ENCODE measurements at regions not wholly inside any gene's neighbourhood (a gene's known extent, or its start where the extent isn't known, plus 50 kb on each side); places are given as distances from the start of the nearest gene placed in this dataset.

- Histone ChIP-seq H3K27ac (ENCODE audit: low read depth in 1 of 2, low read length in 1 of 2) (no peak overlapping the region), H3K4me1 (ENCODE audit: control insufficient read depth in 2 of 2, insufficient read depth in 2 of 2, low read length in 2 of 2) (no peaks in the 10 kb centered on the region), H3K36me3 (ENCODE audit: control insufficient read depth in 2 of 2, insufficient read depth in 2 of 2, low read length in 1 of 2) (no peaks in the 10 kb centered on the region), H3K4me3 (ENCODE audit: low read length in 2 of 2) (no peak overlapping the region), H3K27me3 (ENCODE audit: control insufficient read depth in 2 of 2, insufficient read depth in 1 of 2, low read length in 1 of 2) (no peaks in the 10 kb centered on the region), H3K9me3 (ENCODE audit: control insufficient read depth in 2 of 2, insufficient read depth in 1 of 2, low read length in 1 of 2) (no peaks in the 10 kb centered on the region)
- DNase-seq (ENCODE audit: low read depth in 6 of 9, low spot score in 9 of 9): no peak
- 87% methylated on average over 3 of the region's 3 CpGs for WGBS
Measured at GRCh38 chr2:103982691-103983090, 871.2 kb upstream of the POU3F3 start.

DNA sequence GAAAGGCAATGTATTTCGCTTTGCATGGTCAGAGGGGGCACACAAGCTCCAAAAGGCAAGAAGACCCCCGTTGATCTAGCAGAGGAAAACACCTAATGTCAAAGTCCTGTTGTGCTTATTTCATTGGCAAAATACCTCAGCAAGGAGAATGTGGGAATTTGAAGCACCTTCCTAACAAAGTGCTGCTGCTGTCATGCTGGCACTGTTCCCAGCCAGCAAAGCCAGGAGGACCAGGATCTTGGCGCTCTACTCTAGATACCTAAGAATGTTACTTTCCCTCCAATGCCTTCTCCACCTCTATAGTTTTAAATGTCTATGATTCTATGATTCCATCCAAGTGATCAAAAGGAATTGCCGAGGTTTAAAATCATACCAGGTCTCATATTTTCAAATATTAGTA is 867.9 kb upstream of the POU3F3 start:
- H3K27me3 ChIP-seq (ENCODE audit: control insufficient read depth in 2 of 2, insufficient read depth in 1 of 2, low read length in 1 of 2): no peaks in the 10 kb centered on the region
- no peaks in the 10 kb centered on the region for H3K36me3 ChIP-seq (ENCODE audit: control insufficient read depth in 2 of 2, insufficient read depth in 2 of 2, low read length in 1 of 2)
- H3K27ac ChIP-seq (ENCODE audit: low read depth in 1 of 2, low read length in 1 of 2): no peak overlapping the region
- WGBS: 90% methylated on average over 4 of the region's 4 CpGs
- no peaks in the 10 kb centered on the region for H3K4me1 ChIP-seq (ENCODE audit: control insufficient read depth in 2 of 2, insufficient read depth in 2 of 2, low read length in 2 of 2)
- no peaks in the 10 kb centered on the region for H3K9me3 ChIP-seq (ENCODE audit: control insufficient read depth in 2 of 2, insufficient read depth in 1 of 2, low read length in 1 of 2)
- H3K4me3 ChIP-seq (ENCODE audit: low read length in 2 of 2): no peak overlapping the region
- no peak for DNase-seq (ENCODE audit: low read depth in 6 of 9, low spot score in 9 of 9)

DNA sequence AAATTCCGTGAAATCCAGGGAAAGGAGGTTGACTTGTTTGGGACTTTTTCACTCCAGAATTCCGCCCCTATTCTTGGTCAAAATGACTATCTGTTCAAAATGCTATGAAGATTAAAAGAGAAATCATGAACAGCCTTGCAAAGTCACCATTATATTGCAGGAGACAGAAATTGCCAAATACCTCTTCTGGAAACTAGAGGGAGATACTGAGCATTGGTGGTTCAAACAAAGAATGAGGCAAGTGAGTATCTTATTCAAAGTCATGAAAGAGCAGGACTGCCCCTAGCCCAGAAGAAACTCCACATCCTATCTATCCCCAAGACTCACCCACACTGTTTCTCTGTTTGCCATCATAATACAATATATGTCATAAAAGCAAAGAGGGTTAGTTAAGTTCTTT is 862.3 kb upstream of the POU3F3 start:
- 89% methylated on average over 2 of the region's 2 CpGs for WGBS
- Histone ChIP-seq H3K4me3 (ENCODE audit: low read length in 2 of 2) (no peak overlapping the region), H3K4me1 (ENCODE audit: control insufficient read depth in 2 of 2, insufficient read depth in 2 of 2, low read length in 2 of 2) (no peaks in the 10 kb centered on the region), H3K36me3 (ENCODE audit: control insufficient read depth in 2 of 2, insufficient read depth in 2 of 2, low read length in 1 of 2) (no peaks in the 10 kb centered on the region), H3K9me3 (ENCODE audit: control insufficient read depth in 2 of 2, insufficient read depth in 1 of 2, low read length in 1 of 2) (no peaks in the 10 kb centered on the region), H3K27ac (ENCODE audit: low read depth in 1 of 2, low read length in 1 of 2) (no peak overlapping the region), H3K27me3 (ENCODE audit: control insufficient read depth in 2 of 2, insufficient read depth in 1 of 2, low read length in 1 of 2) (no peaks in the 10 kb centered on the region)
- no peak for DNase-seq (ENCODE audit: low read depth in 6 of 9, low spot score in 9 of 9)

GRCh38 chr2:104004821-104005220 is 849.1 kb upstream of the POU3F3 start:
- no peak for DNase-seq (ENCODE audit: low read depth in 6 of 9, low spot score in 9 of 9)
- H3K27ac ChIP-seq (ENCODE audit: low read depth in 1 of 2, low read length in 1 of 2): no peak overlapping the region
- H3K36me3 ChIP-seq (ENCODE audit: control insufficient read depth in 2 of 2, insufficient read depth in 2 of 2, low read length in 1 of 2): no peaks in the 10 kb centered on the region
- no peak overlapping the region for H3K4me3 ChIP-seq (ENCODE audit: low read length in 2 of 2)
- no peaks in the 10 kb centered on the region for H3K9me3 ChIP-seq (ENCODE audit: control insufficient read depth in 2 of 2, insufficient read depth in 1 of 2, low read length in 1 of 2)
- WGBS: 96% methylated on average over 3 of the region's 3 CpGs
- no peaks in the 10 kb centered on the region for H3K4me1 ChIP-seq (ENCODE audit: control insufficient read depth in 2 of 2, insufficient read depth in 2 of 2, low read length in 2 of 2)
- no peaks in the 10 kb centered on the region for H3K27me3 ChIP-seq (ENCODE audit: control insufficient read depth in 2 of 2, insufficient read depth in 1 of 2, low read length in 1 of 2)

- no peaks in the 10 kb centered on the region for H3K9me3 ChIP-seq (ENCODE audit: control insufficient read depth in 2 of 2, insufficient read depth in 1 of 2, low read length in 1 of 2)
- H3K36me3 ChIP-seq (ENCODE audit: control insufficient read depth in 2 of 2, insufficient read depth in 2 of 2, low read length in 1 of 2): no peaks in the 10 kb centered on the region
- H3K4me1 ChIP-seq (ENCODE audit: control insufficient read depth in 2 of 2, insufficient read depth in 2 of 2, low read length in 2 of 2): no peaks in the 10 kb centered on the region
- whole genome bisulfite sequencing: 95% methylated on average over 3 of the region's 3 CpGs
- no peak for DNase-seq (ENCODE audit: low read depth in 6 of 9, low spot score in 9 of 9)
- H3K27ac ChIP-seq (ENCODE audit: low read depth in 1 of 2, low read length in 1 of 2): no peak overlapping the region
- H3K4me3 ChIP-seq (ENCODE audit: low read length in 2 of 2): no peak overlapping the region
- H3K27me3 ChIP-seq (ENCODE audit: control insufficient read depth in 2 of 2, insufficient read depth in 1 of 2, low read length in 1 of 2): no peaks in the 10 kb centered on the region
Measured at GRCh38 chr2:104016801-104017200, 837.1 kb upstream of the POU3F3 start.

- no peaks in the 10 kb centered on the region for H3K27me3 ChIP-seq (ENCODE audit: control insufficient read depth in 2 of 2, insufficient read depth in 1 of 2, low read length in 1 of 2)
- 92% methylated on average over 2 of the region's 2 CpGs for WGBS
- no peak overlapping the region for H3K27ac ChIP-seq (ENCODE audit: low read depth in 1 of 2, low read length in 1 of 2)
- H3K36me3 ChIP-seq (ENCODE audit: control insufficient read depth in 2 of 2, insufficient read depth in 2 of 2, low read length in 1 of 2): no peaks in the 10 kb centered on the region
- H3K4me1 ChIP-seq (ENCODE audit: control insufficient read depth in 2 of 2, insufficient read depth in 2 of 2, low read length in 2 of 2): no peaks in the 10 kb centered on the region
- H3K9me3 ChIP-seq (ENCODE audit: control insufficient read depth in 2 of 2, insufficient read depth in 1 of 2, low read length in 1 of 2): no peaks in the 10 kb centered on the region
- DNase-seq (ENCODE audit: low read depth in 6 of 9, low spot score in 9 of 9): no peak
- H3K4me3 ChIP-seq (ENCODE audit: low read length in 2 of 2): no peak overlapping the region
Measured at GRCh38 chr2:104023306-104023705, 830.6 kb upstream of the POU3F3 start.

DNA sequence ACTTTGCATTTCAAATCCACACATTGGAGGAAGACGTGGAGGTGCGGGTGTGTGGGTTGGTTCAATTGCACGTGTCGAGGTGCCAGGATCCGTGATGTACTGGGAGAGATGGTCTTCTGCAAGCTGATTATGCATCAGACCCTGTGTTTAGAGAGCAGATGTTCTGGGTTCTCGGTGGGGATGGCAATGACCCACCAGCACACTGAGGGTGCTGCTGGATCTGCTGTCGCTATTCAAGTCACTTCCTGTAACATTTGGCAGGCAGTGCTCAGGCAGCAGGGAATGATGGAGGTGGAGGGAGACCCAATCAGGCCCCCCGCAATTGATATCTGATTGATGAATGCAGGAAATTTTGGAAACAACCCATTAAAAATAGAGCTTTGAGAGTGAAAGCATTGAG is 830.1 kb upstream of the POU3F3 start:
- Histone ChIP-seq H3K4me3 (ENCODE audit: low read length in 2 of 2) (no peak overlapping the region), H3K4me1 (ENCODE audit: control insufficient read depth in 2 of 2, insufficient read depth in 2 of 2, low read length in 2 of 2) (no peaks in the 10 kb centered on the region), H3K27me3 (ENCODE audit: control insufficient read depth in 2 of 2, insufficient read depth in 1 of 2, low read length in 1 of 2) (no peaks in the 10 kb centered on the region), H3K9me3 (ENCODE audit: control insufficient read depth in 2 of 2, insufficient read depth in 1 of 2, low read length in 1 of 2) (no peaks in the 10 kb centered on the region), H3K36me3 (ENCODE audit: control insufficient read depth in 2 of 2, insufficient read depth in 2 of 2, low read length in 1 of 2) (no peaks in the 10 kb centered on the region), H3K27ac (ENCODE audit: low read depth in 1 of 2, low read length in 1 of 2) (no peak overlapping the region)
- WGBS: 50% methylated on average over 8 of the region's 8 CpGs
- DNase-seq (ENCODE audit: low read depth in 6 of 9, low spot score in 9 of 9): no peak

DNA sequence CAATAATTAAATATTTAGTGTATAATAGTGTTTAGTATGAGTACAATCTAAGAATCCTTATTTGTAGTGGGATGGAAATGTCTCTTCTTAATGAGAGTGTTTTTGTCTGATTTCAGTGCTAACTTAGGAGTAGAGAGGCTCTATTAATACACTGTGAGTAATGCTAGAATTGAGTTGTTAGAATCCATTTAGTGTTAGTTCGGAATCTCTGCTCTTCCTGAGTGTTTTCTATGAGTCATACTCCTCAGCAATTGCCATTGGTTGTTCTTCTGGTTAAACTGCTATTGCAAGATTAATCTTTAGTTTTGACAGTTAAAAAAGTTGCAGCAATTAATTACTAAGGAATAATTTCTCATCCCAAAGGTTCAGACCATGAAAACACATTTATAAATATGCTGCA is 828.6 kb upstream of the POU3F3 start:
- H3K9me3 ChIP-seq (ENCODE audit: control insufficient read depth in 2 of 2, insufficient read depth in 1 of 2, low read length in 1 of 2): no peaks in the 10 kb centered on the region
- H3K4me3 ChIP-seq (ENCODE audit: low read length in 2 of 2): no peak overlapping the region
- no peaks in the 10 kb centered on the region for H3K4me1 ChIP-seq (ENCODE audit: control insufficient read depth in 2 of 2, insufficient read depth in 2 of 2, low read length in 2 of 2)
- no peak overlapping the region for H3K27ac ChIP-seq (ENCODE audit: low read depth in 1 of 2, low read length in 1 of 2)
- no peaks in the 10 kb centered on the region for H3K27me3 ChIP-seq (ENCODE audit: control insufficient read depth in 2 of 2, insufficient read depth in 1 of 2, low read length in 1 of 2)
- H3K36me3 ChIP-seq (ENCODE audit: control insufficient read depth in 2 of 2, insufficient read depth in 2 of 2, low read length in 1 of 2): no peaks in the 10 kb centered on the region
- DNase-seq (ENCODE audit: low read depth in 6 of 9, low spot score in 9 of 9): no peak
- WGBS: 82% methylated on average over 1 of the region's 1 CpG

- Histone ChIP-seq H3K9me3 (ENCODE audit: control insufficient read depth in 2 of 2, insufficient read depth in 1 of 2, low read length in 1 of 2) (no peaks in the 10 kb centered on the region), H3K36me3 (ENCODE audit: control insufficient read depth in 2 of 2, insufficient read depth in 2 of 2, low read length in 1 of 2) (no peaks in the 10 kb centered on the region), H3K4me3 (ENCODE audit: low read length in 2 of 2) (no peak overlapping the region), H3K27me3 (ENCODE audit: control insufficient read depth in 2 of 2, insufficient read depth in 1 of 2, low read length in 1 of 2) (no peaks in the 10 kb centered on the region), H3K4me1 (ENCODE audit: control insufficient read depth in 2 of 2, insufficient read depth in 2 of 2, low read length in 2 of 2) (no peaks in the 10 kb centered on the region), H3K27ac (ENCODE audit: low read depth in 1 of 2, low read length in 1 of 2) (no peak overlapping the region)
- WGBS: 84% methylated on average over 13 of the region's 13 CpGs
- no peak for DNase-seq (ENCODE audit: low read depth in 6 of 9, low spot score in 9 of 9)
Measured at GRCh38 chr2:104026725-104027124, 827.2 kb upstream of the POU3F3 start.

DNA sequence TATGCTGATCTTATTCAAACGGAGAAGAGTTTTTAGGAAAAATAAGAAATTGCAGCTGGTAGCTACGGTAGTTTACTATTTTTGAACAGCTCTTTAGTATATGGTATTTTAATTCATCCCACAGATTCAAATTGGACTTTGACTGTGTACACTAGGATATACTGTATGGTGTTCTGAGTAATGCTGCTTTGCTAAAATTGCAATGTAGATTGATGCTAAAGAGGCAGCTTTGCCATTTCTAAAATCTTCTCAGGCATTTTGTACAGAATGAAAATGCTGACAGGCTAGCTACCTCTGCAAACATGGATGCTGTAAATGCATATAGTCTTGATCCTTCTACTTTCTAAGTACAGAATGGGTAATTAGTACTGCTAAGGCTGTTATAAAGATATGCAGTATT is 826.6 kb upstream of the POU3F3 start:
- no peak overlapping the region for H3K27ac ChIP-seq (ENCODE audit: low read depth in 1 of 2, low read length in 1 of 2)

More for the DNA sequence above, 826.6 kb upstream of the POU3F3 start:
- DNase-seq (ENCODE audit: low read depth in 6 of 9, low spot score in 9 of 9): no peak
- WGBS: 97% methylated on average over 2 of the region's 2 CpGs
- H3K27me3 ChIP-seq (ENCODE audit: control insufficient read depth in 2 of 2, insufficient read depth in 1 of 2, low read length in 1 of 2): no peaks in the 10 kb centered on the region
- H3K4me3 ChIP-seq (ENCODE audit: low read length in 2 of 2): no peak overlapping the region
- no peaks in the 10 kb centered on the region for H3K4me1 ChIP-seq (ENCODE audit: control insufficient read depth in 2 of 2, insufficient read depth in 2 of 2, low read length in 2 of 2)
- H3K9me3 ChIP-seq (ENCODE audit: control insufficient read depth in 2 of 2, insufficient read depth in 1 of 2, low read length in 1 of 2): no peaks in the 10 kb centered on the region
- no peaks in the 10 kb centered on the region for H3K36me3 ChIP-seq (ENCODE audit: control insufficient read depth in 2 of 2, insufficient read depth in 2 of 2, low read length in 1 of 2)
